Dedifferentiated amniotic fluid mesenchymal stem cell (primary cell): ENCODE measurements at regions not wholly inside any gene's neighbourhood (a gene's known extent, or its start where the extent isn't known, plus 50 kb on each side); places are given as distances from the start of the nearest gene placed in this dataset.

Experiments
- DNase-seq: peaks from one replicate; pipeline ENCODE4 v3.0.0-alpha.2; 2016; ENCODE audit errors: extremely low spot score

GRCh38 chr13:84208246-84208910 is 326.1 kb upstream of the SLITRK1 start:
- DNase-seq: no peak

- DNase-seq: no peak
Measured at GRCh38 chr13:84207509-84207908, 325.2 kb upstream of the SLITRK1 start.

GRCh38 chr13:84200971-84201370 is 318.7 kb upstream of the SLITRK1 start:
- DNase-seq: no peak

- DNase-seq: peak; percentile 90
Measured at GRCh38 chr13:84192125-84192524, 309.9 kb upstream of the SLITRK1 start.

- DNase-seq: no peak
Measured at GRCh38 chr13:84191139-84191538, 308.9 kb upstream of the SLITRK1 start.

GRCh38 chr13:84187626-84188025 is 305.4 kb upstream of the SLITRK1 start:
- DNase-seq: no peak

- DNase-seq: no peak
Measured at GRCh38 chr13:84139561-84140158, 257.4 kb upstream of the SLITRK1 start.

GRCh38 chr13:84137292-84137691 is 255.0 kb upstream of the SLITRK1 start:
- no peak for DNase-seq

- DNase-seq: no peak
Measured at GRCh38 chr13:84136582-84136981, 254.3 kb upstream of the SLITRK1 start.

GRCh38 chr13:84132491-84132890 is 250.2 kb upstream of the SLITRK1 start:
- no peak for DNase-seq

GRCh38 chr13:84131249-84131648 is 249.0 kb upstream of the SLITRK1 start:
- DNase-seq: no peak

- no peak for DNase-seq
Measured at GRCh38 chr13:84130495-84131114, 248.3 kb upstream of the SLITRK1 start.

GRCh38 chr13:84129966-84130365 is 247.7 kb upstream of the SLITRK1 start:
- DNase-seq: no peak

- no peak for DNase-seq
Measured at GRCh38 chr13:84127597-84128128, 245.4 kb upstream of the SLITRK1 start.

- no peak for DNase-seq
Measured at GRCh38 chr13:84126671-84127171, 244.4 kb upstream of the SLITRK1 start.

GRCh38 chr13:84121456-84121855 is 239.2 kb upstream of the SLITRK1 start:
- DNase-seq: peak; percentile 59

GRCh38 chr13:84118839-84119409 is 236.7 kb upstream of the SLITRK1 start:
- no peak for DNase-seq

GRCh38 chr13:84098273-84098672 is 216.0 kb upstream of the SLITRK1 start:
- no peak for DNase-seq

GRCh38 chr13:84097148-84097547 is 214.9 kb upstream of the SLITRK1 start:
- no peak for DNase-seq

GRCh38 chr13:84096216-84096615 is 213.9 kb upstream of the SLITRK1 start:
- no peak for DNase-seq

GRCh38 chr13:84088996-84089395 is 206.7 kb upstream of the SLITRK1 start:
- no peak for DNase-seq

- no peak for DNase-seq
Measured at GRCh38 chr13:84086847-84087162, 204.5 kb upstream of the SLITRK1 start.
